Caco-2 (cell line): ENCODE measurements at regions not wholly inside any gene's neighbourhood (a gene's known extent, or its start where the extent isn't known, plus 50 kb on each side); places are given as distances from the start of the nearest gene placed in this dataset.

Experiments used
- BruUV-seq: library from RNA; stranded (reverse); fragments of 400-500 nt; replicated peaks from 2 replicates; lab custom pipeline; 2021; lab: Mats Ljungman, UMichigan
- CTCF ChIA-PET: fragments of 300-600 bp; sonication (Branson Sonifier 250); formaldehyde crosslinking; loops from one replicate; lab custom pipeline; 2022; ENCODE audit warnings: antibody characterized with exemption; lab: Charles Lee
- POLR2A ChIA-PET: fragments of 300-600 bp; sonication (Branson Sonifier 250); formaldehyde crosslinking; loops from one replicate; lab custom pipeline; 2022; ENCODE audit warnings: antibody characterized with exemption; lab: Charles Lee
- DNase-seq, 2 experiments: peaks; one replicate each; pipeline versions ENCODE4 v3.0.0 to v3.0.0-alpha.2; 2020 to 2022
- H3K27me3 ChIP-seq: replicated peaks from 2 replicates; pipeline ENCODE4 v1.6.0; 2011; ENCODE audit warnings: low read length; ENCODE audit not compliant: control insufficient read depth, insufficient read depth
- H3K36me3 ChIP-seq: 2 replicates; pipeline ENCODE4 v1.5.1; 2011; ENCODE audit warnings: low read length; ENCODE audit not compliant: control insufficient read depth, insufficient read depth
- H3K4me1 ChIP-seq: fragments of 250-450 bp; sonication (Bioruptor Pico); 2 replicates; pipeline ENCODE4 v1.5.1; 2020; ENCODE audit warnings: mild to moderate bottlenecking
- H3K4me3 ChIP-seq: 2 replicates; pipeline ENCODE4 v1.5.1; 2011; ENCODE audit warnings: low read depth, mild to moderate bottlenecking, control low read depth, low read length
- H3K9me3 ChIP-seq: fragments of 250-450 bp; sonication (Bioruptor Pico); 2 replicates; pipeline ENCODE4 v1.5.1; 2020; ENCODE audit warnings: mild to moderate bottlenecking, moderate library complexity
- H3K27ac Mint-ChIP-seq: one replicate; pipeline ENCODE4 v1.8.0; 2022; ENCODE audit warnings: mixed read lengths; ENCODE audit not compliant: unreplicated experiment
- H3K27me3 Mint-ChIP-seq: one replicate; pipeline ENCODE4 v1.8.0; 2022; ENCODE audit warnings: mixed read lengths; ENCODE audit not compliant: insufficient read depth, unreplicated experiment
- H3K36me3 Mint-ChIP-seq: one replicate; pipeline ENCODE4 v1.8.0; 2022; ENCODE audit warnings: mild to moderate bottlenecking, mixed read lengths; ENCODE audit not compliant: insufficient read depth, unreplicated experiment
- H3K4me1 Mint-ChIP-seq: one replicate; pipeline ENCODE4 v1.8.0; 2022; ENCODE audit warnings: low read depth, mixed read lengths; ENCODE audit not compliant: unreplicated experiment
- H3K4me3 Mint-ChIP-seq: one replicate; pipeline ENCODE4 v1.8.0; 2022; ENCODE audit warnings: mild to moderate bottlenecking, moderate library complexity, mixed read lengths; ENCODE audit not compliant: unreplicated experiment
- H3K9me3 Mint-ChIP-seq: one replicate; pipeline ENCODE4 v1.8.0; 2022; ENCODE audit warnings: mixed read lengths; ENCODE audit not compliant: unreplicated experiment
- intact Hi-C: fragments of 100-400 bp; cut with micrococcal nuclease; formaldehyde crosslinking; loops from one replicate; pipeline ENCODE4 v1.10.0; 2022; ENCODE audit not compliant: unreplicated experiment
- TF ChIP-seq, protein P1 (sequence below), 2 experiments: fragments of 200-600 bp in 1 of 2; IDR thresholded peaks; 1 replicate in 1 of 2; 2 replicates in 1 of 2; pipeline versions ENCODE4 v1.5.1 to v1.8.0; 2011 to 2022; ENCODE audit warnings: antibody characterized with exemption in 1 of 2, control low read depth in 1 of 2, inconsistent platforms in 1 of 2, low read depth in 1 of 2, low read length in 1 of 2, mild to moderate bottlenecking in 1 of 2, moderate library complexity in 1 of 2; ENCODE audit not compliant: insufficient read depth in 1 of 2, severe bottlenecking in 1 of 2, unreplicated experiment in 1 of 2

DNA sequence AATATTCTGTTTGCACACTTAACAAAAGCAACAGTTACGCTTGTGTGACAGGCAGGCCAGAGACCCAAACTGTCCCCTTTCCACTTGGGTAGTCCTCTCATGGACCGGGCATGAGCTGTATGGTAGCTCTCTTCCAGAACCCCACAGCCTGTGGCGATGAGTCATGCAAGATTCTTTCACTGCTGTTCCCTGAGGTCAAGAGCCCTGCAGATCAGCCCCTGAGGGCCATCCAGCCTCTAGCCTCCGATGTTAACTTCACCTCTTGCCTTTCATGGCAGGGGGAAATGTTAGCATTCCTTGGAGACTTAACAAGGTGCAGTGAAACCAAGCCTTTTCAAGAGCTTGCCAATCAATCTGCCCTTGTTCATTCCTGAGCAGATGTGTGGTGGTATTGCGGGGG lies 63.2 kb upstream of the DEUP1 start:
- peaks cover 17% of the 10 kb centered on the region for H3K9me3 Mint-ChIP-seq
- no peak overlapping the region for H3K4me3 Mint-ChIP-seq
- POLR2A ChIA-PET, result no interaction called here

DNA sequence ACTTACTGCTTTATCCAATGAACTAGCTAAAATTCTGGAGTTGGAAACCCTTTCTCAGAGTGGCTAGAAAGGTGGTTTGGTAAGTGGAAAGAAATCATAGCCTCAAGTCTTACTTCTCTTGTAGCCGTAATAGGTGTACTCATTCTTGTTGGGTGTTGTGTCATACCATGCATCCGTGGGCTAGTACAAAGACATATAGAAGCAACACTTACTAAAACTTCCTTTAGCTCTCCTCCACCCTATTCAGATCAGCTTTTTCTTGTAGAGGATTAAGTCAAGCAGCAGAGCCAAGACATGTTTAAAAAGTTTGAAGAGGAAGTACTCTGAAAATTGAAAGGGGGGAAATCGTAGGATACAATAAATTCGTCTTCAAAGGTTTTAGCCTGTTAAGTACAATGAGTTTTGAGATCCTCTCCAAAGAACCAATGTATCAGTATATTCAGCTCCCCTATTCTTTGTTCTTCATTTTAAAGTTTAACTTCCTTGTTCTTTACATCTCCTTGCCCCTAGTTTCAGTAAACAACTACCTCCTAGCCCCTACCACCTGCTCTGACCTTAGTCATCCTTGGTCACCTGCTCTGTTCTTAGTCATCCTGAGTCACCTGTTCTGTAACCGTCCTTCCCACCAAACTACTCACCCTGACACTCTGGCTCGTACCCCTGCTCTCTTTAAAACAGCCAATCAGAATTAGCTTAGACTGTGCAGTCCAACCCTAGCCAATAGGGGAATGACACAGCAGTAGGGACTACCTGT lies 62.1 kb upstream of the DEUP1 start:
- no peak for DNase-seq
- no TSS peak for BruUV-seq
- Mint-ChIP-seq H3K9me3 (peaks cover 13% of the 10 kb centered on the region), H3K4me3 (no peak overlapping the region), H3K36me3 (no peaks in the 10 kb centered on the region), H3K4me1 (no peaks in the 10 kb centered on the region), H3K27me3 (peaks cover 3% of the 10 kb centered on the region), H3K27ac (no peak overlapping the region)
- Histone ChIP-seq H3K9me3 (no peaks in the 10 kb centered on the region; the same call in 1 of the 2 replicates), H3K27me3 (no peaks in the 10 kb centered on the region; the same call in 1 of the 2 replicates), H3K4me1 (no peaks in the 10 kb centered on the region), H3K36me3 (no peaks in the 10 kb centered on the region), H3K4me3 (no peak overlapping the region)
- intact Hi-C loops, result no loop called here
- CTCF ChIA-PET, result no interaction called here
- TF ChIP-seq, protein P1, sequence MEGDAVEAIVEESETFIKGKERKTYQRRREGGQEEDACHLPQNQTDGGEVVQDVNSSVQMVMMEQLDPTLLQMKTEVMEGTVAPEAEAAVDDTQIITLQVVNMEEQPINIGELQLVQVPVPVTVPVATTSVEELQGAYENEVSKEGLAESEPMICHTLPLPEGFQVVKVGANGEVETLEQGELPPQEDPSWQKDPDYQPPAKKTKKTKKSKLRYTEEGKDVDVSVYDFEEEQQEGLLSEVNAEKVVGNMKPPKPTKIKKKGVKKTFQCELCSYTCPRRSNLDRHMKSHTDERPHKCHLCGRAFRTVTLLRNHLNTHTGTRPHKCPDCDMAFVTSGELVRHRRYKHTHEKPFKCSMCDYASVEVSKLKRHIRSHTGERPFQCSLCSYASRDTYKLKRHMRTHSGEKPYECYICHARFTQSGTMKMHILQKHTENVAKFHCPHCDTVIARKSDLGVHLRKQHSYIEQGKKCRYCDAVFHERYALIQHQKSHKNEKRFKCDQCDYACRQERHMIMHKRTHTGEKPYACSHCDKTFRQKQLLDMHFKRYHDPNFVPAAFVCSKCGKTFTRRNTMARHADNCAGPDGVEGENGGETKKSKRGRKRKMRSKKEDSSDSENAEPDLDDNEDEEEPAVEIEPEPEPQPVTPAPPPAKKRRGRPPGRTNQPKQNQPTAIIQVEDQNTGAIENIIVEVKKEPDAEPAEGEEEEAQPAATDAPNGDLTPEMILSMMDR (IDR thresholded peaks at IDR 0.05; ENCODE audit: insufficient read depth in 1 of 2, low read depth in 1 of 2, low read length in 1 of 2, severe bottlenecking in 1 of 2, unreplicated experiment in 1 of 2), result no peak
- POLR2A ChIA-PET, result no interaction called here

More for the DNA sequence above, 63.2 kb upstream of the DEUP1 start:
- Histone ChIP-seq H3K4me3 (no peak overlapping the region), H3K27me3 (no peaks in the 10 kb centered on the region; the same call in 1 of the 2 replicates), H3K9me3 (no peaks in the 10 kb centered on the region; the same call in 1 of the 2 replicates), H3K4me1 (no peaks in the 10 kb centered on the region), H3K36me3 (no peaks in the 10 kb centered on the region)
- H3K27ac Mint-ChIP-seq, result no peak overlapping the region
- peaks cover 3% of the 10 kb centered on the region for H3K27me3 Mint-ChIP-seq
- H3K36me3 Mint-ChIP-seq, result no peaks in the 10 kb centered on the region
- DNase-seq, result no peak
- no TSS peak for BruUV-seq
- intact Hi-C loops, result no loop called here
- H3K4me1 Mint-ChIP-seq, result no peaks in the 10 kb centered on the region
- TF ChIP-seq, protein P1 (IDR thresholded peaks at IDR 0.05; ENCODE audit: insufficient read depth in 1 of 2, low read depth in 1 of 2, low read length in 1 of 2, severe bottlenecking in 1 of 2, unreplicated experiment in 1 of 2), result no peak
- CTCF ChIA-PET, result no interaction called here

DNA sequence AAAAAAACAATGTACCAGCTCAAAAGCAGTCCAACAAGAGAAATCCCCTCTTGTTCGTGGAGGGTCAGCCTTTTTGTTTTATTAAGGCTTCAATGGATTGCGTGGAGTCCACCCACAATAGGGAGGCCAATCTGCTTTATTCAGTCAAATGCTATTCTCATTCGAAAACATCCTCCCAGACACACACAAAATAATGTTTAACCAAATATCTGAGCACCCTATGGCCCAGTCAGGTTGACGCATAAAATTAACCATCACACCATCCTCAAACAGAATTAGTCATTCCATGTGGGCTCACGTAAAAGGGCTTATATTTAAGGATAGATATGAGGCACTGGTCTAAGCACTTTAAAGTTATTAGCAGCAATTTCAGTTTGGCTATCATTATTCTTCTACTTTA lies 58.9 kb upstream of the DEUP1 start:
- TF ChIP-seq, protein P1 (IDR thresholded peaks at IDR 0.05; ENCODE audit: insufficient read depth in 1 of 2, low read depth in 1 of 2, low read length in 1 of 2, severe bottlenecking in 1 of 2, unreplicated experiment in 1 of 2), result no peak
- Mint-ChIP-seq H3K27me3 (peaks cover 3% of the 10 kb centered on the region), H3K9me3 (peaks cover 13% of the 10 kb centered on the region), H3K27ac (no peak overlapping the region), H3K36me3 (no peaks in the 10 kb centered on the region), H3K4me1 (peaks cover 7% of the 10 kb centered on the region), H3K4me3 (no peak overlapping the region)
- Histone ChIP-seq H3K27me3 (no peaks in the 10 kb centered on the region), H3K4me1 (no peaks in the 10 kb centered on the region), H3K36me3 (no peaks in the 10 kb centered on the region), H3K4me3 (no peak overlapping the region), H3K9me3 (no peaks in the 10 kb centered on the region; the same call in 1 of the 2 replicates)
- BruUV-seq, result no TSS peak
- ChIA-PET CTCF (no interaction called here), POLR2A (no interaction called here)
- intact Hi-C loops, result no loop called here
- no peak for DNase-seq
